Osteoblast (primary cell): ENCODE measurements at regions not wholly inside any gene's neighbourhood (a gene's known extent, or its start where the extent isn't known, plus 50 kb on each side); places are given as distances from the start of the nearest gene placed in this dataset.

Experiments
- DNase-seq: peaks from one replicate; pipeline ENCODE4 v3.0.0; 2011; ENCODE audit warnings: low spot score, mixed read lengths; ENCODE audit not compliant: insufficient read length; ENCODE audit errors: missing footprints
- H2AFZ ChIP-seq: 2 replicates; pipeline ENCODE4 v1.6.0; 2011; ENCODE audit warnings: mild to moderate bottlenecking, low read length
- H3K27ac ChIP-seq: 2 replicates; pipeline ENCODE4 v1.5.1; 2011; ENCODE audit warnings: mild to moderate bottlenecking, low read depth, low read length, moderate library complexity
- H3K27me3 ChIP-seq: 2 replicates; pipeline ENCODE4 v1.6.0; 2012; ENCODE audit warnings: mild to moderate bottlenecking, control low read depth, inconsistent platforms, low read length, moderate library complexity; ENCODE audit not compliant: insufficient read depth
- H3K36me3 ChIP-seq: 2 replicates; pipeline ENCODE4 v1.5.1; 2011; ENCODE audit warnings: mild to moderate bottlenecking, low read length, control low read depth, moderate library complexity; ENCODE audit not compliant: insufficient read depth
- H3K4me1 ChIP-seq: 2 replicates; pipeline ENCODE4 v1.5.1; 2011; ENCODE audit warnings: mild to moderate bottlenecking, low read length, control low read depth, moderate library complexity; ENCODE audit not compliant: insufficient read depth
- H3K4me2 ChIP-seq: 2 replicates; pipeline ENCODE4 v1.6.0; 2011; ENCODE audit warnings: mild to moderate bottlenecking, low read length; ENCODE audit not compliant: insufficient read depth
- H3K4me3 ChIP-seq: fragments of 200-600 bp; sonication (generic); 3 replicates; pipeline ENCODE4 v1.5.1; 2012; ENCODE audit warnings: mild to moderate bottlenecking, low read length, inconsistent platforms; ENCODE audit not compliant: insufficient read depth
- H3K79me2 ChIP-seq: 2 replicates; pipeline ENCODE4 v1.6.0; 2012; ENCODE audit warnings: mild to moderate bottlenecking, low read length, control low read depth, inconsistent platforms; ENCODE audit not compliant: insufficient read depth
- H3K9me3 ChIP-seq: 2 replicates; pipeline ENCODE4 v1.5.1; 2011; ENCODE audit warnings: low read depth, low read length, control low read depth
- H4K20me1 ChIP-seq: 2 replicates; pipeline ENCODE4 v1.6.0; 2012; ENCODE audit warnings: mild to moderate bottlenecking, low read length, control low read depth; ENCODE audit not compliant: insufficient read depth
- TF ChIP-seq, protein P1 (sequence below): IDR thresholded peaks from 2 replicates; pipeline ENCODE4 v1.5.1; 2011; ENCODE audit warnings: mild to moderate bottlenecking, low read depth, low read length, moderate library complexity; ENCODE audit errors: extremely low read depth

DNA sequence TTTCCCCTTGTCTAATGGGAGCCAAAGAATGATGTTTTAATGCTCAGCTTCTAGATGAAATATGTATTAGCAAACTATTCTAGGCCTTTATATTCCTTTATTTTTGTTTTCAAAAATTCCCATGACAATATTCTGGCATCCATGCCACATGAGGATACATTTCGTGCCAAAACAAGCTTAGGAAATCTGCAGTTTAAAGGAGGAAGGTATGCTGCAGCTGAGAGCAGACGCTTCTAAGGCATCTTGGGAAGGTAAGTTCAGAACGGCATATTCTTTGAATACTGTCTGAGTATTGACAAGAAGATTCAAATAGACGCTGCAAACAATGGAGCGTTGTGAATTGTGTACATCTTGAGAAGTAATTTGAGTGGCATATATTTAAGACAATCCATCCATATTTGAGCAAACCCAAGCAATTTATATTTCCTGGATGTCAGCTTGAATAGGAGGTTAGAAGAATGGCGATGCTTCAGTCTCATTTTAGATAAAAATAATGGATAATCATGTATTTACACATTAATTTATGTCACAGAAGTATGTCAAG lies 158.6 kb downstream of the RAP2B start:
- no peak overlapping the region for H2AFZ ChIP-seq

DNA sequence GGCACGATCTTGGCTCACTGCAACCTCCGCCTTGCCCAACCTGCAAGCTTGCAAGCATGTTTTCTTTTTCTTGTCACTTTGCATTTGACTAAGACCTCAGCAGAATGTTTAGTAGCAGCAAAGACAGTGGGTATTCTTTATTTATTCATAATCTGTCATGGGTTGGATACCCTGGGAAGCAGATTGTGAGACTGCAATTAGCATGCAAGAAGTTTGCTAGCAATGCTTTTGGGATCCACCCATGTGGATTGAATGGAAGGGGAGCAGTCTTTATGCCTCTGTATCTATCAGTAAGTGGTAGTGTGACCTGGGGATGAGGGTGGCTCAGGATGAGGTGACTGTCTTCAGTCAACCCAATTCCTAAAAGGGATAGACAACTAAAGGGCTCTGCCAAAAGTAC lies 166.7 kb downstream of the RAP2B start:
- Histone ChIP-seq H4K20me1 (no peaks in the 10 kb centered on the region), H3K36me3 (no peaks in the 10 kb centered on the region), H3K27me3 (no peaks in the 10 kb centered on the region), H3K4me3 (no peak overlapping the region), H3K9me3 (no peaks in the 10 kb centered on the region), H3K27ac (no peak overlapping the region), H3K79me2 (no peaks in the 10 kb centered on the region), H3K4me2 (no peak overlapping the region), H2AFZ (no peak overlapping the region), H3K4me1 (no peaks in the 10 kb centered on the region)
- TF ChIP-seq, protein P1, sequence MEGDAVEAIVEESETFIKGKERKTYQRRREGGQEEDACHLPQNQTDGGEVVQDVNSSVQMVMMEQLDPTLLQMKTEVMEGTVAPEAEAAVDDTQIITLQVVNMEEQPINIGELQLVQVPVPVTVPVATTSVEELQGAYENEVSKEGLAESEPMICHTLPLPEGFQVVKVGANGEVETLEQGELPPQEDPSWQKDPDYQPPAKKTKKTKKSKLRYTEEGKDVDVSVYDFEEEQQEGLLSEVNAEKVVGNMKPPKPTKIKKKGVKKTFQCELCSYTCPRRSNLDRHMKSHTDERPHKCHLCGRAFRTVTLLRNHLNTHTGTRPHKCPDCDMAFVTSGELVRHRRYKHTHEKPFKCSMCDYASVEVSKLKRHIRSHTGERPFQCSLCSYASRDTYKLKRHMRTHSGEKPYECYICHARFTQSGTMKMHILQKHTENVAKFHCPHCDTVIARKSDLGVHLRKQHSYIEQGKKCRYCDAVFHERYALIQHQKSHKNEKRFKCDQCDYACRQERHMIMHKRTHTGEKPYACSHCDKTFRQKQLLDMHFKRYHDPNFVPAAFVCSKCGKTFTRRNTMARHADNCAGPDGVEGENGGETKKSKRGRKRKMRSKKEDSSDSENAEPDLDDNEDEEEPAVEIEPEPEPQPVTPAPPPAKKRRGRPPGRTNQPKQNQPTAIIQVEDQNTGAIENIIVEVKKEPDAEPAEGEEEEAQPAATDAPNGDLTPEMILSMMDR = no peak
- no peak for DNase-seq

More for the DNA sequence above, 158.6 kb downstream of the RAP2B start:
- Histone ChIP-seq H3K4me2 (no peak overlapping the region), H3K27me3 (no peaks in the 10 kb centered on the region), H3K79me2 (no peaks in the 10 kb centered on the region), H3K9me3 (no peaks in the 10 kb centered on the region), H3K4me3 (no peak overlapping the region), H3K27ac (no peak overlapping the region), H3K4me1 (peaks cover 7% of the 10 kb centered on the region), H3K36me3 (no peaks in the 10 kb centered on the region), H4K20me1 (no peaks in the 10 kb centered on the region)
- no peak for DNase-seq
- TF ChIP-seq, protein P1 = no peak

DNA sequence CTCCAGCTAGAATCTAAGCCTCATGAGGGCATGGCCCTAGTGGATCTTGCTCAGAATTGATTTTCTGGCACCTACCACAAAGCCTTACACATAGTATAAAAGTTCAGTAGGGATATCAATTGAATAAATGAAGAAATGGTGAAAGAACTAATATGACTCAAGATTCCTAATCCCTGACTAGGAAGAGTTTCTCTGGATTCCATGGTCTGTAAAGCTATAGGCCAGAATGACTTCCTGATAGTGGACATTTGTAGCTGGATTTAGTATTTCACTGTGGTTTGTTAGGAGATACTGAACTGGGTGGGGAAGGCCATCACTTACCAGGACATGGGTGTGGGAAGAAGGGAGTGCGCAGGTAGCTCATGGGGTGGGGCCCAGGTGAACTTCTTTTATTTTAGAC lies 168.9 kb downstream of the RAP2B start:
- TF ChIP-seq, protein P1 = no peak

DNA sequence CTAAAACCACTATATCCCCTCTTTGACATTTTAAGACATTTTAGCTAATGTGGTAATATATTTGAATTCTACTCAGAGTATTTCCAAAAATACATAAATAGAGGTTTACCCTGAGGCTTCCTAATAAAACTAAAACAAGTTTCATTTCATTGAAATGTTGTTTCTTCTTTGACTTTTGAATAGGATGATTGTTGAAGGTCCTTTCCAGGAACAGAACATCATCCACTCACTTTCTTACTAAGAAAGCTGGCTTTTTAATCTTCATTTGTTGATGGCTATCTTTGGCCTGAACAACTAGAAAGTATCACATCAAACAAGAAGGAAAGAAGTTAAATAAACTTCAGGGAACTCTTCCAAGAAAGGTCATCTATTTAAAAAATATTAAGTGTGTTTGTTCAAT lies 169.7 kb downstream of the RAP2B start:
- H3K27ac ChIP-seq = no peak overlapping the region
- no peaks in the 10 kb centered on the region for H3K4me1 ChIP-seq
- H3K79me2 ChIP-seq = no peaks in the 10 kb centered on the region
- H3K4me3 ChIP-seq = no peak overlapping the region
- no peaks in the 10 kb centered on the region for H3K9me3 ChIP-seq
- H2AFZ ChIP-seq = no peak overlapping the region
- H4K20me1 ChIP-seq = no peaks in the 10 kb centered on the region
- DNase-seq = no peak
- no peaks in the 10 kb centered on the region for H3K36me3 ChIP-seq
- TF ChIP-seq, protein P1 = no peak
- H3K4me2 ChIP-seq = no peak overlapping the region
- H3K27me3 ChIP-seq = no peaks in the 10 kb centered on the region

More for the DNA sequence above, 168.9 kb downstream of the RAP2B start:
- H3K79me2 ChIP-seq = no peaks in the 10 kb centered on the region
- H3K27me3 ChIP-seq = no peaks in the 10 kb centered on the region
- H2AFZ ChIP-seq = no peak overlapping the region
- DNase-seq = no peak
- H3K4me2 ChIP-seq = no peak overlapping the region
- no peak overlapping the region for H3K27ac ChIP-seq
- no peaks in the 10 kb centered on the region for H3K9me3 ChIP-seq
- H3K4me3 ChIP-seq = no peak overlapping the region
- no peaks in the 10 kb centered on the region for H3K4me1 ChIP-seq
- H3K36me3 ChIP-seq = no peaks in the 10 kb centered on the region
- no peaks in the 10 kb centered on the region for H4K20me1 ChIP-seq
